NCI-H146 treated with DMSO at 0.1 percent for 48 hours (cell line): ENCODE measurements at regions not wholly inside any gene's neighbourhood (a gene's known extent, or its start where the extent isn't known, plus 50 kb on each side); places are given as distances from the start of the nearest gene placed in this dataset.
A peak's percentile ranks its signal among the peaks of the same experiment; 100 is the strongest.
"Not testable (repeated sequence)": the region's sequence is repeated elsewhere in the genome, so short reads cannot be mapped to it uniquely, and the experiment has no call there.

ENCODE experiments used
- DNase-seq: peaks from one replicate; lab custom pipeline; 2025; ENCODE audit not compliant: unreplicated experiment; lab: John Stamatoyannopoulos, UW

DNA sequence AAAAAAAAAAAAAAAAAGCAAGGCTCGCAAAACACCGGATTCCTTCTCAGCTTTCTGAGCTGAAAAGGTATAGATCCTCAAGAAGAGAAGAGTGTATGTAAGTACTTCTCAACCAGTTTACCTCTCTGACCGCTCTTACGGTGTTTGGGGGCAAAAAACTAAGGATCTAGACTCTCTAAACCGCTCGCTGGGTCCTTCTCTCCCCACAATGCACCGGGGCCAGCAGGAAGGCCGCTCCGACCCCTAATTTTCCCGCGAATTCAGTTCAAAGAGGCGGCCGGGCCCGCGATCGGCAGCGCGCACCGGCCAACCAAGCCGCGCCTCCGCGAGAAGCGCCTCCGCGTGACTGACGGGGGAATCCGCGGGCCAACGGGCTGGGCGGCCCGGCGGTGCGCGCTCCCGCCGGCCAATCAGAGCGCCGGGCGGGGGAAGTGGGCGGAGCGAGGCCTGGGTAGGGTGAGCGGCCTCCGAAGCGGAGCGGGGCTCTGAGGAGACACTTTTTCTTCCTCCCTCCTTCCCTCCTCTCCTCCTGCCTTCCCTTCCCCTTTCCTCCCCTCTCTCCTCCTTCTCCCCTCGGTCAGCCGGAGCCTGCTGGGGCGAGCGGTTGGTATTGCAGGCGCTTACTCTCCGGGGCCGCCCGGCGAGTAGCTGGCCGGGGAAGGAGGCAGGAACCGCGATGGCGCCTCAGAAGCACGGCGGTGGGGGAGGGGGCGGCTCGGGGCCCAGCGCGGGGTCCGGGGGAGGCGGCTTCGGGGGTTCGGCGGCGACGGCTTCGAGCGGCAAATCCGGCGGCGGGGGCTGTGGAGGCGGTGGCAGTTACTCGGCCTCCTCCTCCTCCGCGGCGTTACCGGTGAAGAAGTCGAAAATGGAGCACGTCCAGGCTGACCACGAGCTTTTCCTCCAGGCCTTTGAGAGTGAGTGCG is 93.0 kb downstream of the CRLF3 start:
- peak; percentile 46 for DNase-seq

DNA sequence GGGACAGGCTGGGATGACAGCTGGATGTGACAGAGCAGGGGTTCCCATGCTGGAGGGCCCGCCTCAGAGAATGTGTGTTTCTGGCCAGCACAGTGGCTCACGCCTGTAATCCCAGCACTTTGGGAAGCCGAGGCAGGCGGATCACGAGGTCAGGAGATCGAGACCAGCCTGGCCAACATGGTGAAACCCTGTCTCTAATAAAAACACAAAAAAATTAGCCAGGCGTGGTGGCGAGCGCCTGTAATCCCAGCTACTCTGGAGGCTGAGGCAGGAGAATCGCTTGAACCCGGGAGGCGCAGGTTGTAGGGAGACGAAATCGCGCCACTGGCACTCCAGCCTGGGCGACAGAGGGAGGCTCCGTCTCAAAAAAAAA is 93.7 kb downstream of the CRLF3 start:
- DNase-seq: not testable (repeated sequence)

DNA sequence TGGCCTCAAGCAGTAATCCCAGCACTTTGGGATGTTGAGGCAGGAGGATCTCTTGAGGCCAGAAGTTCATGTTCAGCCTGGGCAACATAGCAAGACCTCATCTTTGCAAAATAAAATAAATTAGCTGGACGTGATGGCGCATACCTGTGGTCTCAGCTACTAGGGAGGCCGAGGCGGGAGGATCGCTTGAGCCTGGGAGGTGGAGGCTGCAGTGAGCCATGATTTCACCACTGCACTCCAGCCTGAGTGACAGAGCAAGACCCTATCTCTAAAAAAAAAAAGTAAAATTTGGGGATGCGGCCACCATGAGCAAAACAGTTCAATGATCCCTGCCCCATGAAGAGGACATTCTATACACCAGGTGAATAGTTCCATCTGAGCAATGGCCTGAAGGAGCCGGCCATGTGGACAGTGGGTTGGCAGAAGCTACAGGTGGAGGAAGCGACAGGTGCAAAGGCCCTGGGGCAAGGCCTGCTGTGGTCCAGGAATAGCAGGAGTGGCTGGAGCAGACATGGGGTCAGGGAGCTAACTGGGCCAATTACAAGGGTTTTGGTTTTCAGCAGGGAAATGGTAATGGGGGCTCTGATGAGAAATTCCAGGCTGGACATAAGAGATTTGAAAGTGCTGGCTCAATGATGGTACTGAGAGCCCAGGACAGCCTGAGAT is 94.2 kb downstream of the CRLF3 start:
- DNase-seq: not testable (repeated sequence)

DNA sequence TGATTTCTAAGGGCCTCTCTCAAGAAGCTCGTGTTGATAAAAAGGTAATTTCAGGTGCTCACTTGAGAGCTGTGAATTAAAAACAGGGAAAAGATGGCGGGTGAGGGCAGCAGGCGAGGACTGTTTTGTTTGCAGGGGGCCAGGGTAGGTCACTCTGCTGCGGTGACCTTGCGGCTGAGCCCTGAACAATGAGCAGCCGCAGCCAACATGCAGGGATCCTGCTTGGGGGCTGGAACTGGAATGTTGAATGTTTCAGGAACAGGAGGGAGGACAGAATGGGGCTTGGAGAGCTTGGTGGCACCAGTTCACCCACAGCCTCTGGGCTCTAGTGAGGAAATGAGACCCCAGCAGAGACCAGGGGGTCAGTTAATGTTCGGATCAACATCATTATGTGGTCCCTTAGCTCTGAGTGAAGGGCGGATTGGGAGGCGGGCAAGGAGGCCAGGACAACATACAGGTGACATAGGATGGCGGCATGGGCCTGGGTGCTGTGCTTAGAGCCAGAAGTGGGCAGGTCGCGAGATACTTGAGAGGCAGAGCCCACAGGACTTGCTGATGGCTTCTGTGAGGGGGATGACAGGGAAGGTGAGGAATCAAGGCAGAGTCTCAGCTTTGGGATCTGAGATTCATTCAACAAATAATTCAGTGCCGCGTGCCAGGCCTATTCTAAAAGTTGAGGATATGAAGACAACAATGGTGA is 94.9 kb downstream of the CRLF3 start:
- DNase-seq: not testable (repeated sequence)

DNA sequence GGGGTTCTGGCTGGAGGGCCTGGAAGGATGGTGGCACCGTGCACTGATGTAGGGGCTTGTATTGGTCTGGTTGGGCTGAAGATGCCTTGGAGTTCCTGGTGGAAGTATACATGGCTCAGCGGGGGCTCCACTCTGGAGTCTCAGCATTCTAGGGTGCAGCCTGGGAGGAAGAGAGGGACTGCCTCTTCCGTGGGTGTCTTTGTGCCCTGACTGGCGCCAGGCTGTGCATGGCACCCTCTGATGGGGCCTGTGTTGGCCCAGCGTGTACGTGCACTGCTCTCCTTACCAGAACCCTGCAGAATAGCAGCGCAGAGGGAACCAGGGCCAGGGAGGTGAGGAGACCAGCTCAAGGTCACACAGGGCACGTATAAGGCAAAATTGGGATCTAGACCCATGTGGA is 97.0 kb downstream of the CRLF3 start:
- DNase-seq: not testable (repeated sequence)

DNA sequence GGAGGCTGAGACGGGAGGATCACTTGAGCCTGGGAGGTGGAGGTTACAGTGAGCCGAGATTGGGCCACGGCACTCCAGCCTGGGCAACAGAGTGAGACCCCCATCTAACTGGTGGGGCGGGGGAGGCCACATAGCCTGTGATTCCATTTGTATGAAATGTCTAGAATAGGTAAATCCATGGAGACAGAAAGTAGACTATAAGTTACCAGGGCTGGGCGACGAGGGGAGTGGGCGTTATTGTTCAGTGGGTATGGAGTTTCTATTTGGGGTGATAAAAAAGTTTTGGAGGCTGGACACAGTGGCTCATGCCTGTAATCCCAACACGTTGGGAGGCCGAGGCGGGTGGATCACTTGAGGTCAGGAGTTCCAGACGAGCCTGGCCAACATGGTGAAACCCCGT is 97.8 kb downstream of the CRLF3 start:
- not testable (repeated sequence) for DNase-seq

DNA sequence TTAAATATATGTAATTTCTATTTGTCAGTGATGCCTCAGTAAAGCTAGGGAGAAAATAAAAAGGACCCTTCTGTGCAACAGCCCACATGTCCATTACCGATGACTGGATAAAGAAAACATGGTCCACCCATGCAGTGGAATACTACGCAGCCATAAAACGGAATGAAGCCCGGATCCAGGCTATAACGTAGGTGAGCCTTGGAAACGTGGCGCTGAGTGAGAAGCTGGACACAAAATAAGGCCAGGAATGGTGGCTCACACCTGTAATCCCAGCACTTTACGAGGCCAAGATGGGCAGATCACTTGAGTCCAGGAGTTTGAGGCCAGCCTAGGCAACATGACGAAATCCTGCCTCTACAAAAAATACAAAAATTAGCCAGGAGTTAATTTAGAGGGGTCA is 98.2 kb downstream of the CRLF3 start:
- DNase-seq: not testable (repeated sequence)

DNA sequence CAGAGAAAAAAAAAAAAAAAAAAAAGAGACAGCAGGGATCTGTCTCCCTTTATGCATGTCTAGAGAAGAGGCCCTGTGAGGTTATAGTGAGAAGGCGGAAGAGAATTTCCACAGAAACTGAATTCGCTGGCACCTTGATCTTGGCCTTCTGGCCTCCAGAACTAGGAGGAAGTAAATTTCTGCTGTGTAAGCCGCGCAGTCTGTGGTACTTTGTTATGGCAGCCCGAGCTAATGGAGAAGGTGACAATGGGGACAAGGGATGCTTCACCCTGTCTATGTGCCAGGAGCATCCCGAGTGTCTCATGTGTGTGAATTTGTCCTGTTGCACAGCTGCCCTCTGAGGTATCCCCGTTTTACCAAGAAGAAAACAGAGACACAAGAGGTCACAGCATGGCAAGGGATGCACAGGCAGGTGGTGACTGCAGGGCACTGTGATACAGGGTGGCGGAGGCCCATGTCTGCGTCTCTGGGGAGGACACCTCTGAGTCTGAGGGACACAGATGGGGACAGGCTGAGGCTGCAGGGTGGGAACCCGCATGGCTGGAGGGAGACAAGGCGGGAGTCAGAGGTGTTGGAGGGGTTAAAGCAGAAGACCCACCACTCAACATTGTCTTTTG is 100.3 kb downstream of the CRLF3 start:
- not testable (repeated sequence) for DNase-seq

DNA sequence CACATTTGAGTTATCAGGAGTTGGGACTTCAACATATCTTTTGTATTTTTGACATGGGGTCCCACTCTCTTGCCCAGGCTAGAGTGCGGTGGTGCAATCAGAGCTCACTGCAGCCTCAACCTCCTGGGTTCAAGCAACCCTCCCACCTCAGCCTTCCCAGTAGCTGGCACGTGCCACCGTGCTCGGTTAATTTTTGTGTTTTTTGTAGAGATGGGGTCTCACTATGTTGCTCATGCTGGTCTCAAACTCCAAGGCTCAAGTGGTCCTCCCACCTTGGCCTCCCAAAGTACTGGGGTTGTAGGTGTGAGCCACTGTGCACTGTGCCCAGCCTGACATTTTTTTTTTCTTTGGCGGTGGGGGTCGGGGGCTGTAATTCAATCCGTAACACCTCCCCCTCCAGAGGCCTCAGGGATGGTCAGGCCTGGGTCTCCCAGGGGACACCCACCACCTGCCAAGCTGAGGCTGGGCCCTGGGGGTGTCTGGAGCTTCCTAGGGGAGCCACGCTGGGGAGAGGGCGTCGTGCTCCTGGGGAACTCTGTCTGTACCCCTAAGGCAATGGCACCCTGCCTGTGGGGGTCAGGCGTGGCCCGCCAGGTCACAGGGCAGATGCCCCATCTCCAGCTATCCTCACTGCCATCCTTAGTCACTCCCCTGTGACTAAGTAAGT is 102.2 kb downstream of the CRLF3 start:
- DNase-seq: not testable (repeated sequence)

DNA sequence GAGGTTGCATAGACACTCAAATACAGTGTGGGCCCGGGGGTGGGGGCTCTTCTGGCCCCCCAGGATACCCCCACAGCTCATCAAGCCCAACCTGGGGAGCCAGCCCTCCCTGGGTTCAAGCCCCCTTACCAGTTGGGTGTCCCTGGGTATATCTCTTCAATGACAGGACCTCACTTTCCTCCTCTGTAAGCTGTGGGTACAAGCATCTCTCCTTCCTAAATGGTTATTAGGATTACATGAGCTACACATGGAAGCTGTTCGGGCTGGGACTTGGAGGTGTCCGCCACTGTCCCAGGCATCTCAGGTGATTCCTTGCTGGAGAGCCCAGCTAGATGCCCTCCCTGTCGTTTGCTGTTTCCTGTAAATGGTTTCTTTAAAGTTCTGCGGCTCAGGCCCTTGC is 103.5 kb downstream of the CRLF3 start:
- not testable (repeated sequence) for DNase-seq

DNA sequence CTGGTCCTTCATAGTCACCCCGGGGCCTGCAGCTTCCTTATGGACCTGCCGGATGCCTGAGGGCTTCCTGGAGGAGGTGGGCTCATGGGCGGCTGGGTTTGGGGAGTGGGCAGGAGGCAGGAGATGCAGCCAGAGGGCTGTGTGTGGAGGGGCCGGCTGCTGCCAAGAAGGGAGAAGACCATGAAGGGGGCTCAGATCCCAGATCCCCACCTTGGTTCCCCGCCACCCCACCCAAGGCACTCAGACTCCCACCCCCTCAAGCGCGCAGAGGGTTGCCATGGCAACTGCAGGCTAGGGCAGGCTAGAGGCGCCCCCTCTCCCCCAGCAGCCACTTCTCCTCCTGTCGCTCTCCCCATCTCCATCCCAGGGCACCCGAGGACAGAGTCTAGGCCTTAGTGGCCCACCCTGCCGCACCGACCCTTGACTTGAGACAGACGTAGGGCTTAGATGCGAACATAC is 104.5 kb downstream of the CRLF3 start:
- DNase-seq: no peak

DNA sequence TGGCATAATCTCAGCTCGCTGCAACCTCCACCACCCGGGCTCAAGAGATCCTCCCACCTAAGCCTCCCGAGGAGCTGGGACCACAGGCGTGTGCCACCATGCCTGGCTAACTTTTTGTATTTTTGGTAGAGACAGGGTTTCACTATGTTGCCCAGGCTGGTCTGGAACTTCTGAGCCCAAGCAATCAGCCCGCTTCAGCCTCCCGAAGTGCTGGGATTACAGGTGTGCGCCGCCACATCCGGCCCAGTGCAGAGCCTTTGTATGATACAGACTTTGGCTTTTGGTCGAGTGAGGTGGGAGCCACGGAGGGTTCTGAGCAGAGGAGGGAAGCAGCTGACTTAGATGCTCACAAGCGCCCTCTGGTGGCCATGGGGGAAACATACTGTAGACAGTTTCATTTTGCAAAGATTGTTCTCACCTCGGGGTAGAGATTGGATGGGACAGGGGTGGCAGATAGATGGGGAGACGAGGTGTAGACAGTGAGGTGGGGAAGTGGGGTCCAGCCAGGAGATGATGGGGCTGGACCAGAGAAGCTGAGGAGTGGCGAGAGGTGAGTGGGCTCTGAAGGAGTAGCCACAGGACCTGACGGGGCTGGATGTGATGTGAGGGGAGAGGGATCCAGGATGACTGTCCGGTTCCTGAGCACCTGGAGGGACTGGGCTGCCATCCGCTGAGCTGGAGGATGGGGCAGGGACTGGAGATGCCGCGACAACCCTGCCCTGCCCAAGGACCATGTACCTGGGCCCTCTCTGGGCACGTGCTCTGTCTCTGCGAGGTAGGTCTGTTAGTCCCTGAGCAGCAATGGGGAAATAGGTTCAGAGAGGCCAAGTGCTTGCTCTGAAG is 105.1 kb downstream of the CRLF3 start:
- DNase-seq: not testable (repeated sequence)

DNA sequence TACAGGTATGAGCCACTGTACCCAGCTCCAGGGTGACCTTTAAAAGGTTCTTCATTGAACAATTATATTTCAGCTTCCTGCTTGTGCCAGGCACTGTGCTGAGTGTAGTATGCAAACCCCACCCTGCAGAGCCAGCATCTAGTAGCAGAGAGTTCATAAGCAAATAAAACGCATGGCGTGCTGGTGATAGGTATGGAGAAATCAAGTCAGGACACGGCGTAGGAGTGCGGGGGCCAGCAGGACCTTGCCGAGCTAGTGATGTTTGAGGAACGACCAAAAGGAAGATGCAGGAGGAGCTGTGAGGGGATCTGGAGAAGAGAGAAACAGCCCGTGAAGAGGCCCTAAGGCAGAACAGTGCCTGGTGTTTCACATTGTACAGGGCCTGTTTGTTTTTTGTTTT is 105.8 kb downstream of the CRLF3 start:
- not testable (repeated sequence) for DNase-seq

DNA sequence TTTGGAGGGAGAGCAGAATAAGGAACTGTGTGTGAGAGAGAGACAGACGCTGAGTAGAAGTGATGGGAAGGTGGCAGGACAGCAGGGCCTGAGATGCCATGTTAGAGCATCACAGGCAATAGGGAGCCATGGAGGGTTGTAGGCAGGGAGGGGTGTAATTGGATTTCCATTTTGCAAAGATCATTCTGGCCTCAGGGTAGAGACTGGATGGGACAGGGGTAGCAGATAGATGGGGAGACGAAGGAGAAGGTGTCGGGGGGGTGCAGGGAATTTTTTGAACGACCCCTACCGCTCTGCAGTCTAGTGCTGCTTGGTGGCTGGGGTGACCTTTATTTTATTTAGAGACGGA is 106.4 kb downstream of the CRLF3 start:
- DNase-seq: not testable (repeated sequence)

DNA sequence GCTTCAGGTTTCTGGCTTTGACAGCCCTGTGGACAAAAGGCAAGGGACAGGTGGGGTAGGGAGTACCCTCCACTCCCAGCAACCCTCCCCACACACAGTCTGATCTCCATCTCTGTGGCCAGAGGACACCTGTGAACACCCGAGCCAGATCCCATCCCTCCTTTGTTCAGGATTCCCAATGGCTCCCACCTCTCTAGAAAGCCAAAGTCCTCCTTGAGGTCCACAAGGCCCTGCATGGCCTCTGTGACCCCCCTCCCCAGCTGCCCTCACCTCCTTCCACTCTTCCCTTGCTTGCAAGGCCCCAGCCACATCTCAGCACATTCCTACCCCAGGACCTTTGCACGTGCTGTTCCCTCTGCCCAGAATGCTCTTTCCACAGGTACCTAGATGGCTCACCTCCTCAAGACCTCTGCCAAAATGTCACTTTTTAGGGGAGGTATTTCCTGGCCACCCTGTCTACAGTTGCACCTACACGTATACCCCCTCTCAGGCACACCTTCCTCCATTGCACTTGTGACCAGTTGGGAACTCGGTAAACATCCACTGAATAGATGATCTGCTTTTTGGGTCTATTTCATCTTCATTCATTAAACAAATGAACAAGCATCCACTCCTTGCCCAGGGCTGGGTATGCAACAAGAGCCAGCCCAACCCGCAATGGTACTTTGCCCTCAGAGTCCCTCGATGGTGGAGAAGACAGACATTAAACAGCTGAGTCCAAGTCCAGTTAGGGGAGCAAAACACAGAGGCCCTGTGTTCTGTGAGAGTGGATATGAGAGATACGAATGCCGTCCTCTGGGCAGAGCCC is 107.0 kb downstream of the CRLF3 start:
- no peak for DNase-seq

DNA sequence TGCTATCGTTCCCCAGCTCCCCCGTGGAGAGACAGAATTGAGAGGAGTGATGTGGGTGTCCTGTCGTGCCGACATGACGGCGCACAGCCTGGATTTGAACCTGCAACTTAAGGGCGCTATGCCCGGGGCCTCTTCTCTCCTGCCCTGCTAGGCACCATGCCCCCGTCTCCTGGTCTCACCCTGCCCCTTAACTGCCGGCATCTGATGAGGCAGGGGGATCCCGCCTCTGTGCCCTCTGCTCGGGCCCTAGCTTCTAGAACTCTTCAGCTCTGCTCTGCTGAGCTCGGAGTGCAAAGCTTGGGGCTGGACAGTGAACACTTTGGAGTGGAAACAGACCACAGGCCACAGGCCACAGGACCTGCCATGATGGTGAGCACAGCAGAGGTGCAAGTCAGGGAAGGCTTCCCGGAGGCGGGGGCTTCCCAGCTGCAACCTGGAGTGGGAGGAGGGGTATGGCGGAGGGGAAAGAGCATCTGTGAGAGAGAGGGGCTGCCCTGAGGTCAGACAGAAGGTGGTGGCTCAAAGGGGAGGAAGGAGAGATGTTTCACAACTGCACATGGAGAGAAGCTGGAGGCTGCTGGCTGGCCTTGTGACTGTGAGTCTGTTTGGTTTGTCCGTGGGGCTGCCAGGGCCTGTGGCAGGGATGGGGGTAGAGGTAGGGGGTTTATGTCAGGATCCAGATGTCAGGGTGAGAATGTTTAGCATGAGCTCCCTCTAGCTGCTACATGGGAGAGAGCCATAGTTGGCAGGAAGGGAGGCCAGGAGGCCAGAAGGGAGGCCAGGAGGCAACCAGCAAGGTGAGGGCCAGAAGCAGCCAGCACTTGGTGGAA is 107.8 kb downstream of the CRLF3 start:
- DNase-seq: no peak

DNA sequence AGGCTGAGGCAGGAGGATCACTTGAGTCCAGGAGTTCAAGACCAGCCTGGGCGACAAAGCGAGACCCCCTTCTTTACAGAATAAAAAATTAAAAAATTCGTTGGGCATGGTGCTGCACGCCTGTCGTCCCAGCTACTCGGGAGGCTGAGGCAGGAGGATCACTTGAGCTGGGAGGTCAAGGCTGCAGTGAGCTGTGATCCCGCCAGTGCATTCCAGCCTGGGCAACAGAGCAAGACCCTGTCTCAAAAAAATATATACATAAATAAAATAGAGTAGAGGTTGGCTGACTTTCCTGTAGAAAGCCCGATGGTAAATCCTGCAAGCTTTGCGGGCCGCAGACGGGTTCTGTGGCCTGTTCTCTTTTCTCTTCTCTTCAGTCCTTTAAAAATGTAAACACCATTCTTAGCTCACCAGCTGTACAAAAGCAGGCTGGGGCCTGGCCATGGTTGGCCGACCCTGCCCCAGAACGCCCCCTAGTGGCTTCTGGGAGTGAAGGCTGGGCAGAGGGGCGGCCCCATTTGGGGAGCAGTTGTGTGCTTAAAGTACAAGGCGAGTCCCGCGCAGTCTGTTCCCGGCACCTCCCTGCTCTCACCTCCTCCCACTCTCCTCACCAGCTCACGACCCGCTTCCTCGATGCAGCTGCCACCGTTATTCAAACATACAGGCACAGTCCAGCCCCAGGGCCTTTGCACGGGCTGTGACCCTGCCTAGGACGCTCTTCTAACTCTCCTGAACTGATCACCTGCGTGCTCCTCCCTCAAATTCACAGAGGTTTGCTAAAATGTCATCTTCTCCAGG is 109.5 kb downstream of the CRLF3 start:
- DNase-seq: not testable (repeated sequence)
